HEK293T (cell line): ENCODE measurements at regions not wholly inside any gene's neighbourhood (a gene's known extent, or its start where the extent isn't known, plus 50 kb on each side); places are given as distances from the start of the nearest gene placed in this dataset.

Experiments
- BHLHE40 ChIP-seq: fragments of 450-650 bp; IDR thresholded peaks from 2 replicates; pipeline ENCODE4 v1.6.1; 2016; ENCODE audit warnings: mild to moderate bottlenecking, moderate library complexity, borderline replicate concordance
- FOXA1 ChIP-seq: fragments of 450-650 bp; IDR thresholded peaks from 2 replicates; pipeline ENCODE4 v1.6.1; 2016; ENCODE audit warnings: mild to moderate bottlenecking
- L3MBTL2 ChIP-seq: fragments of 450-650 bp; conservative IDR thresholded peaks from 2 replicates; pipeline ENCODE4 v1.6.1; 2016; ENCODE audit warnings: mild to moderate bottlenecking
- NFRKB ChIP-seq: fragments of 450-650 bp; IDR thresholded peaks from 2 replicates; pipeline ENCODE4 v1.6.1; 2016; ENCODE audit warnings: mild to moderate bottlenecking, moderate library complexity
- TARDBP ChIP-seq: fragments of 450-650 bp; IDR thresholded peaks from 2 replicates; pipeline ENCODE4 v1.6.1; 2016

- no peak for TF ChIP-seq BHLHE40
- no peak for TF ChIP-seq L3MBTL2
- TF ChIP-seq NFRKB: no peak
- no peak for TF ChIP-seq FOXA1
- no peak for TF ChIP-seq TARDBP
Measured at GRCh38 chr10:30558411-30558810, 71.1 kb downstream of the LYZL2 start.
